A673 (cell line): ENCODE measurements at regions not wholly inside any gene's neighbourhood (a gene's known extent, or its start where the extent isn't known, plus 50 kb on each side); places are given as distances from the start of the nearest gene placed in this dataset.

ENCODE experiments used
- EZH2 ChIP-seq: fragments of 200-600 bp; sonication (generic); IDR thresholded peaks from 2 replicates; pipeline ENCODE4 v1.6.1; 2017; ENCODE audit warnings: borderline replicate concordance, low read depth, mild to moderate bottlenecking, mixed read lengths, antibody characterized with exemption, low read length; ENCODE audit not compliant: poor library complexity, severe bottlenecking
- TF ChIP-seq, protein P1 (sequence below): fragments of 300-800, 200-600 bp; sonication (generic); conservative IDR thresholded peaks from 2 replicates; pipeline ENCODE4 v1.5.1; 2017; ENCODE audit warnings: low read depth, mild to moderate bottlenecking, antibody characterized with exemption, low read length, moderate library complexity, mixed read lengths

DNA sequence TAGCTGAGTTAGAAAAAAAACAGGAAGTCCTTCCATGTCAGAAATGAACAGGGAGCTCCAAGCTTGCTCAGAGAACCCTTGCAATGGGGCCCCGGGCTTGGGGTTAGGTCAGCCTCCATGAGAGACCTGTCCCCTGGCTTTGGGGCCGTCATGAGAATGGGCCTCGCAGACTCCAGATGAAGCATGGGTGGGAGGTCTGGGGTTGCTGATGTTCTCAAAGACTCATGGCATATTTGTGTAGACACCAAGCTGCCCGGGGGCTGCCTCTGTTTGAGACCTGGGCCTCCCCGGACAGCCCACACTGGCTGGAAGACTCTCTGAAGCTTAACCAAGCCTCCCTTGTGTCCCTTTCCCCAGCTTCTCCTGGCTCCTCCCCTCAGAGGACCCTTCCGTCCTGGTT, 186.3 kb downstream of the IRX2 start:
- TF ChIP-seq, protein P1, sequence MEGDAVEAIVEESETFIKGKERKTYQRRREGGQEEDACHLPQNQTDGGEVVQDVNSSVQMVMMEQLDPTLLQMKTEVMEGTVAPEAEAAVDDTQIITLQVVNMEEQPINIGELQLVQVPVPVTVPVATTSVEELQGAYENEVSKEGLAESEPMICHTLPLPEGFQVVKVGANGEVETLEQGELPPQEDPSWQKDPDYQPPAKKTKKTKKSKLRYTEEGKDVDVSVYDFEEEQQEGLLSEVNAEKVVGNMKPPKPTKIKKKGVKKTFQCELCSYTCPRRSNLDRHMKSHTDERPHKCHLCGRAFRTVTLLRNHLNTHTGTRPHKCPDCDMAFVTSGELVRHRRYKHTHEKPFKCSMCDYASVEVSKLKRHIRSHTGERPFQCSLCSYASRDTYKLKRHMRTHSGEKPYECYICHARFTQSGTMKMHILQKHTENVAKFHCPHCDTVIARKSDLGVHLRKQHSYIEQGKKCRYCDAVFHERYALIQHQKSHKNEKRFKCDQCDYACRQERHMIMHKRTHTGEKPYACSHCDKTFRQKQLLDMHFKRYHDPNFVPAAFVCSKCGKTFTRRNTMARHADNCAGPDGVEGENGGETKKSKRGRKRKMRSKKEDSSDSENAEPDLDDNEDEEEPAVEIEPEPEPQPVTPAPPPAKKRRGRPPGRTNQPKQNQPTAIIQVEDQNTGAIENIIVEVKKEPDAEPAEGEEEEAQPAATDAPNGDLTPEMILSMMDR = no peak
- no peak for TF ChIP-seq EZH2
